Inflammatory macrophage treated with lipopolysaccharide for 4 hours (primary cell): ENCODE measurements at regions not wholly inside any gene's neighbourhood (a gene's known extent, or its start where the extent isn't known, plus 50 kb on each side); places are given as distances from the start of the nearest gene placed in this dataset.
"Not testable (repeated sequence)": the region's sequence is repeated elsewhere in the genome, so short reads cannot be mapped to it uniquely, and the experiment has no call there.

Source experiments
- DNase-seq: peaks from one replicate; pipeline ENCODE4 v3.0.0-alpha.2; 2020

DNA sequence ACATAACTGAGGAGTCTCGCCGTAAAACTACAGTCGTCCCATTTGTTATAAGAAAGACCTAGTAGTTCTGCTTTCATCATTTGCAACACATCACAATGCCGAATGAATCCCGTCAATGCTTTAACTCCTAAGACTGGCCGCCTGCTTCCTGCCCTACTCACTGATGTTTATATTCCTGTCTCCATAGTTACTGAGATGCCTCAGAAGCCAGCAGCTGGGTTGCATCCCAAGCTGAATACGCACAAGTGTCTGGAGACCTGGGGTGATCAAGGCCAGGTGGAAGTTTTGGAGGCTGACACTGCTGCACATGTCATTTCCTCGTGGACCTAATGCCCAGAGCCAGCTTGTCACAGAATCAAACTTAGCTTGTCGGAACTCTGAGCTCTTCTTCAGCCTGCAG lies 95.2 kb upstream of the UBE2E1 start:
- no peak for DNase-seq

DNA sequence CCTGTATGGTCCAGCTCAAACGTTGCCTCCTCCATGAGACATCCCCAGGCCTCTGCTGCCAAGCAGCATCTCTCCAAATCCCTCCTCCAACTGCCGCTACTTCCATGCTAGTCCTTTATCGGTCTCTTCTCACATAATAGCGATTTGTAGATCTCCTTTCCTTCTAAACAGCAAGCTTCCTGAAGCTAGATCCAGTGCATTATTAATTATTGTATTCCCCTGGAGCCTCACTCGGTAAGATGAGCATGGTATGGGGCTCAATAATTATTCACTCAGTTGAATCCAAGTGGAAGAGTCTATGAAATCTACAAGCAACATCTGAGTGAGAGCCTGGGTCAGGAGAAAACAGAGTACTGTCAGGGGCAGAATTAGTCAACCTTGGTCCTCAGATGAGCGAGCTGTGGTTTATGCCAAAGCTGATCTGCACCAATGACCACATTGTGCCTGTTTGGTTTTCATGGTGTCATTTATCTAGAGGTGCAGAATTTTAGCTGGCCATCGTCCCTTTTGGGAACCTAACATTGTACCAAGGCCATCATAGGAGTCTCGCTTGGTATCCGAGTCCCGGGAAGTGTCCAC lies 93.8 kb upstream of the UBE2E1 start:
- no peak for DNase-seq

DNA sequence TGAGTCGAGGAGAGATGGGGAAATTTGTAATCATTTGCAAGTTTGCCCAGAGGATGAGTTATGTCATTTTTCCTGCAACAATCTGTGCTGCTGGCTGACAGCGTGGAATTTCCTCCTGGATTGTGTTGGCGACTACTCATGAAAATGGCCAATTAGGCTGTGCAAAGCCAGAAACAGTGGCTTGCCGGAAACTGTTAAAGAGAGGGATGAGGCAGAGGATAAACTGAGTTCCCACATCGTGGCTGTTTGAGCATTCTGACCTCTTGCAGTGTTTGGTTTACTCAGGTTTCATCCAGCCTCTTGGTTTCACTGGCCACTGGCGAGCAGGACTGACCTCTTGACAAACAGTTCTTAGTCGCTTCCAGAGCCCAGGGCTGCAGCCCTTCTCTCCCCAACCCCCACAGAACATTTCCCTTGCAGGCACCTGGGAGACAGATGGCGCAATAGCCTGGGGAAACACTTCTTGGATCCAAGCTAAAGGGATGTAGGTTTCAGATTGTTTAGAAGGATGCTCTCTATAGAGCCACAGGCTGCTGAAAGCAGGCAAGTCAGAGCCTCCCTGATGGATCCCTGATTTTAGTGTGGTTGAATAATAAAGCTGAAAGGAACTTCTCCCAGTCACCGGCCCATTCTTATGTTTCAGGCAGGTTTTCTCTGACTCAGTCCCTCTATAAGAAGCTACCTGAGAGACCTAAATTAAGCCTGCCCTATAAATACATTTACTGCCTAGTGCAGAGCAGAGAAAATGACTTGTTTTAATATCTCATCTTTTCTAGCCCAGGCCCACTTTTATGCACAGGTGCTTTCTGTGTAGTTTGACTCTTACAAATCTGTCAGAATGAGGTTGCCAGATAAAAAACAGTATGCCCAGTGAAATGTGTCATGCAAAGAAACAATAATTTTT lies 92.8 kb upstream of the UBE2E1 start:
- DNase-seq, result no peak

DNA sequence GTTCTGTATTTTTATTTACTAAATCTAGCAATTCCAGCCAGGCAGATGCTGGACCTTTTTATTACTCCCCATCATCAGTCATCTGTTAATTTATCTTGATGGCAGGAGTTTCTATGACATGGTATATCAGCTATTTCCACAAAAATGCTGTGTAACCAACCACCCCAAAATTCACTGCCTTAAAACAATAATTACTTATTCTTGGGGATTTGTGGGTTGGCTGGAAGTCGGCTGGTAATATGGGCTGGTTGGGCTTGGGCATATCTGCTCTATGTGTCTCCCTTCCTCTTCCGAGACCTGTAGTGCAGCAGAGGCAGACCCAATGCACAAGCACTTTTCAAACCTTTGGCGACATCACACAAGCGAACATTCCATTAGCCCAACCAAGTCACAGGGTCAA lies 92.1 kb upstream of the UBE2E1 start:
- no peak for DNase-seq

DNA sequence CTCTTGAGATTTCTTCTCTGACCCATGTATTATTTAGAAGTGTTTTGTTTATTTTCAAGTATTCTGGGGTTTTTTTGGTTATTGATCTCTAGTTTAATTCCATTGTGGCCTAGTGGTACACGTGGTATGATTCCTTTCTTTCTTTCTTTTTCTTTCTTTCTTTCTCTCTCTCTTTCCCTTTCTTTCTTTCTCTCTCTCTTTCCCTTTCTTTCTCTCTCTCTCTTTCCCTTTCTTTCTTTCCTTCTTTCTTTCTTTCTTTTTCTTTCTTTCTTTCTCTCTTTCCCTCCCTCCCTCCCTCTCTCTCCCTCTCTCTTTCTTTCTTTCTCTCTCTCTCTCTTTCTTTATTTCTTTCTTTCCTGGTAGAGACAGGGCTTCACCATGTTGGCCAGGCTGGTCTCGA lies 85.7 kb upstream of the UBE2E1 start:
- DNase-seq, result no peak

DNA sequence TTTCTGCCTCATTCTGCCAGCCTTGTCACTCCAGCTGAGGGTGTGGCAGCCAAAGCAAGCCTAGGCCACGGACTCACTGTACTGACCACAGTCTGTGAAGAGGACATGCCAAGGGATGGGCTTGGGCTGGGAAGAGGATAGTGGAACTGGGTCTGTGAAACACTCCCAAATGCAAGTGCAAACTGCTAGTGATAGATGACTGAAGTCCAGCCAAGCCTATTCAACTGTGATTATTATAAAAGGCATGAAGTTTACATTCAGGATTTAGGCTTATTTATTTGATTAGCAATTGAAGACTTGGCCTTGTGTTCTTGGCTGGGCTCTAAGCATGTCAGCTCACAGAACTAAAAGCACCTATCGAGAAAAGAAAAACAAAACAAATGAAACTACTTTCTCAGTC lies 84.9 kb upstream of the UBE2E1 start:
- no peak for DNase-seq

DNA sequence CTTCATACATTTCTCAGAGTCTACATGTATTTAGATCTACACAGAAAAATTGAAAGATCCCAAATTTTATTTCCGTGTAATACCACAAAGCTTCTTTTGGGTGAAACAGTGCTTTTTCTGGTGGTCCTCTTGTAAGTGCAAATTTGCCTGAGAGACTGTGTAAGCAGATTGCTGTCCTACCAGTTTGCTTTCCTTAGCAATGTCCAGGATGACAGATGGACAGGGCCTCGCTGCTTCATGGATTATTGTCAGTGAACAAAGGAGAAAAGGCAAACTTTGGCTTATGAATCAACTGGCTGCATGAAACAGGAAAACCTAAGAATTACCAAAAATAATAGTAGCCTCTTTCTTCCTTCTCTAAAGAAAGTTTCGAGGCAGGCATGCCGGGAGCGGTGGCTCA lies 82.6 kb upstream of the UBE2E1 start:
- DNase-seq, result no peak

DNA sequence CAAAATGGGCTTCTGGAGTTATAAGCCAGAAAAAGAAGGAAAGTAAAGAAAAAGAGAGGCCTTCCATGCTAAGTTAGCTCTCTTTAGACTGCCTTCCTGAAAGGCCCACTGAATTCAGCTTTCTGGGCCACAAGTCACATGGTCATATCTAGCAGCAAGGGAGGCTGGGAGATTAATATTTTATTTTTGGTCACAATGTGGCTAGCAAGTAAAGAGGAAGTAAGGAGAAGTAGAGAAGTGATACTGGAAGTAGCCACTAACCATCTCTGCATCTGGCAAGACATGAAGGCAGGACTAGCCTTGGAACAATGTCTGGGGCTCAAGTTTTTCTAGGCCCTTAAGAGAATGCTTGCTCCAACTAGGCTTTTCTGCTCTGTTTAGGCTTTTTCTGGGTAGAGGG lies 81.8 kb upstream of the UBE2E1 start:
- peak; percentile 71 for DNase-seq

DNA sequence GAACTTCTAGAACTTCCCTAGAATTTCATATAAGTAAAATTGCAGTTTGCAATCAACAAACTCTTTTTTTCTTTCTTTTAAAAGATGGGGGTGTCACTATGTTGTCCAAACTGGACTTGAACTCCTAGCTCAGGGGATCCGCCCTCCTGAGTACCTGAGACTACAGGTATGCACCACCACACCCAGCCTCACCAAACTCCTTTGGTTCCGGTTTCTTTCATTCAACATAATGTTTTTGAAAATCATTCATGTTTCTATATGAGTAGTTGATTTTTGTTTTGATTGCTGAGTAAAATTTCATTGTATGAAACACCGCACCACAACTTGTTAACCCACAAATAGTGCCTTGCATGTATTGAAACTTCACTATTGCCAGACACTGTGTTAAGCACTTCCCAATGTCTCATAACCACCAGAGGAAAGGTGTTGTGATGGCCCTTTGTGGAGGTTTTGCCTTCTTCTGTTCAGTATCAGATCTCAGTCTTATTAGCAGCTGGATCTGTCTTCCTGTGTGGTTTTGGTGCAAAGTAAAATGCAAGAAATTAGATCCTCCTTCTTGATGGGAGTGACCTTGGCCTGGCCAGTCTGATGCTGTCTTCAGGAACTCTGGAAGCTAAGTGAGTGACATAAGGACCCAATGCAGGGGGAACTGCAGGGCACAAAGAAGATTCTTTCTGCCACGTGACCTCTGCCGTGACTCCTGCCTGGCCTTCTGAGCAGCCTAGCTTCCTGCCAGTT lies 78.8 kb upstream of the UBE2E1 start:
- DNase-seq, result peak; percentile 33

DNA sequence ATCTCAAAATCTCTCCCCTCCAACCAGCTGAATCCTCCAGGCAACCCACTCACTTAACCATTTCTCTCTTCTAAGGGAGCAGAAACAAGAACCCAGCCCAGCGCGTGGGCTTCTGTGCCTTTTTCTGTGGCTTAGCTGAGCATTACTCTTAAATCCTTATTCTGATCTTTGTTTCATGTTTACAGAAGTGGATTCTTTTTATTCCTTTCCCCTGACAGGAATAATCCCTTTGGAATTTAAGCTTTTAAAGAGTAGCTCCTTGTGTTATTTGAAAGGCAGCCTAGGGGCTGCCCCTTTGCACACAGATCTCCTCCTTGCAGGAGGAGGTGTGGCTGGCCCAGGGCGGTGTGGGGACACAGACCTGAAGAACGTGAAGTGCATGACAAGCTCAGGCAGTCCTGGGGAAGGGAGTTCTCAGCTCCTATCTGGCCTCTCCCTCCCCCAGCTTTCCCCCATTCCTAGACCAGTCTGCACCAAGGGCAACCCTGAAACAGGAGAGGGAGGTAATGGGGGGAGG lies 77.1 kb upstream of the UBE2E1 start:
- no peak for DNase-seq

DNA sequence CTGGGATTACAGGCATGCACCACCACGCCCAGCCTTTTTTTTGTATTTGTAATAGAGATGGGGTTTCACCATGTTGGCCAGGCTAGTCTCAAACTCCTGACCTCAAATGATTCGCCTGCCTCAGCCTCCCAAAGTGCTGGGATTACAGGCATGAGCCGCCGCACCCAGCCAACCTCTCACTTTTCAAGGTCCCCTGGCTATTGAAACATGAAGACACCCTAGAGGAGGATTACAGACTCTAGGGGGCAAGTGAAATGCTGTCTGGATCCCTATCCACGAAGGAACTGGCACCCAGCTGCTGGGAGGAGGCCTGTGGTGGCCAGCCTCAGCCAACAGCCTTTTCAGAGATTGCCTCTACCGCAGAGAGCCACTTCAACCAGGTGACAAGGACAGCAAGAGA lies 76.4 kb upstream of the UBE2E1 start:
- not testable (repeated sequence) for DNase-seq

DNA sequence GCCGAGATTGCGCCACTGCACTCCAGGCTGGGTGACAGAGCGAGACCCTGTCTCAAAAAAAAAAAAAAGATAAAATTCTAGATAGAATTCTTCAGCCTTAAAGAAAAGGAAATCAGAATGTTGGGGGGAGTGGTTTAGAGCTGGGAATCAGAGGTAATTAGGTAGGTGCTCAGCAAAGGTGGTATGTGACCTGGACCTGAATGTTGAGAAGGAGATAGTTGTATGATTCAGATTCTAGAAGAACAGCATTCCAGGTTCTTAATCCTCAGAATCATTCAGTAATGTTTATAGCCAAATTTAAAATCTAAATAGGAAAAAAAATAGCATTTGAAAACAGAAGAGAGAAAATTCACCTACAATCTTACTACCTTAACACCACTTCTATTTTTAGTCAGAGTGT lies 71.3 kb upstream of the UBE2E1 start:
- DNase-seq, result no peak

DNA sequence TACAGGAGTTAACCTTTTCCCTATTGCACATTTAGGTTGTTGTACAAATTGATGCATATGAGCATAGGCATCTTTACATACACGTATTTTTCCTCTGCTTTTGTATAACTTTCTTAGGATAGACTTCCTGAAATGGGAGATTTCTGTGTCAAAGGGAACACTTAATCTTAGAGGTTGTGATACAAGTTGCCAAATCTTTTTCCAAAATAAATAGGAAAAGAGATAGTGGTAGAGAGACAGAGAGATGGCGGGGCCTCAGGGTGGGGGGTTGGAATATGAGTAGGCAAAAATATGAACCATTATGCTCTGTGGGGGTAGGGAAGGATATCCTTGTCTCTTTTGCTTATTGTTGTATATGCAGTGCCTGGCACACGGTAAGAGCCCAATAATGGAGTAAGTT lies 70.7 kb upstream of the UBE2E1 start:
- DNase-seq, result no peak

DNA sequence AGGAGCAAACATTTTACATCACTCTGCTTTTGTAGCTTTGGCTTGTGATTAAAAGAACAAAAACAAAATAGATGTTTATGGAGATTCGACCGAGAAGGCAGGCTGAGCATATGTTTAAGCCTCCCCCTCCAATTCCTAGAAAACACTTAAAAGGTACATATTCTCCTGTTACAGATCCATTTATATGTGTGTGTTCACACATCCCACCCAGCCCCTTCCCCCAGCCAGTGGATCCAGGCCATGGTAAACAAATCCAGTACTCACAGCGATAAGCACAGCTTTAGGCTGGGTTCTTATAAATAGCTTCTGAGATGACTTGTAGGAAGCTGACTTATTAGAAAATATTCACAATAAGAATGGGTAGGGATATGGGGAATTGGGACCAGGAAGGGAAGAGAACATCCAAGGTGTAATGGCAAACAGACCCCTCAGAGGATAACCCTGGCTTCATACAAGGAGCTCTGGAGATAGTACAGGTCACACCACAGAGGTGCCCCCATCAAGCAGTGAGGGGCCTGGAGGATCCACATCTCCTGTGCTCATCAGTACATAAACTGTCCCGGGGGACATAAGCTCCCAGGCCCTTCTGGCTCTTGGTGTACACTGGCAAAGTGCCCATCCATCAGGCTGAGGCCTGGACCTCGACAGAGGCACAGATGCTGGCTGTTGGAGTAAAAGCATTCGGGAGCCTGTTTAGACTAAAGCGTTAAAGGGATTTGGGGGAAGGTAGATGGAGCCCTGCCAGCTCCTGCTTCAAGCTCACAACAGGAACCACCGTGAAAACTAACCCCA lies 70.0 kb upstream of the UBE2E1 start:
- no peak for DNase-seq

DNA sequence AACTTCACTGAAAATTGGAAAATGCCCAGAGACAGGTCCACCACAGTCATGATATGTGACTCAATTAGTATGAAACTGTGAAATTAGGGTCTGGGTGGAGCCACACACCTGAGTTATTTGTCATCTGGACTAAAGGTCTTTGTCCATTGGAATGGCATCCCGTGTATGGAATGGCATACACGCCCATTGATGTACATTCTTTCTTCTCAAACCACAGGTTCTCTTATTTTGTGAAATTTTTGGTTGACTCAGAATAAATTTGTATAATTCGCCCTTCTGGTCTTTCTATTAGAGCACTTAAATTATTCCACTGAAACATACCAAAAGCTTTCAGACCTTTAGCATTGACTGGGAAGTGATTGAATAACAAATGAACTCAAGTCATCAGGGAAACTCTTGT lies 66.8 kb upstream of the UBE2E1 start:
- DNase-seq, result no peak

DNA sequence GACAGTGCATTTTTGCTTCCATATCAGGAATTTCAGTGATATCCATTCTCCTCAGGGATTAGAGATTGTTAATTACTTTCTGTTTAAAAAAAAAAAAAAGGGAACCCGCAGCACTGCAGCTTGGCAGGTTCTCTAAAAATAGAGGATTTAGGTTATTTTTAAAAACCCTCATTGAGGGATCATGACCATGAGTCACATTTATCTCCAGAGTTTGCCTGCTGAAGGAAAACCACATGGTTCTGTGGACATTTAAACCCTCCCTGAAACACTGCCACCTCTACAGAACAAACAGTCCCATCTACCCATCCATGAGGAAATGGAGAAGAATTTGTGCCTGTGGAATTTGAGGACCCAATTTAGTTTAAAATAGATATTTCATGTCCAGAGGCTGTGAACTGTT lies 66.2 kb upstream of the UBE2E1 start:
- peak; percentile 90 for DNase-seq

DNA sequence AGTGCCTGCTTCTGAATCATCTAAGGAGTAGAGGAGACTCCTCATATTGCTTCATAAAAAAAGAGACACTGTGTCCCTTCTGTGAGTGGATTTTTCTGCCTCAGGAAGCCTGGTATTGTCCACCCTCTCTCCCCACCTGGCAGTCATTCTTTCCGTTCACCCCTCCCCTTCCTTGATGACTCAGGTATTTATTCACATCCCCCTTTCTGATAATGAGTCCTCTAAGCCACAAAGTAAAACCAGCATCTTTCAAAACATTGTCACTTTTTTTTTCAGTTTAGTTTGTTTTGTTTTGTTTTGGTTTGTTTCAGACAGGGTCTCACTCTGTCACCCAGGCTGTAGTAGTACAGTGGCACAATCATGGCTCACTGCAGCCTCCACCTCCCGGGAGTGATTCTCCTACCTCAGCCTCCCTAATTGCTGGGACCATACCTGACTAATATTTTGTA lies 65.2 kb upstream of the UBE2E1 start:
- DNase-seq, result peak; percentile 61

DNA sequence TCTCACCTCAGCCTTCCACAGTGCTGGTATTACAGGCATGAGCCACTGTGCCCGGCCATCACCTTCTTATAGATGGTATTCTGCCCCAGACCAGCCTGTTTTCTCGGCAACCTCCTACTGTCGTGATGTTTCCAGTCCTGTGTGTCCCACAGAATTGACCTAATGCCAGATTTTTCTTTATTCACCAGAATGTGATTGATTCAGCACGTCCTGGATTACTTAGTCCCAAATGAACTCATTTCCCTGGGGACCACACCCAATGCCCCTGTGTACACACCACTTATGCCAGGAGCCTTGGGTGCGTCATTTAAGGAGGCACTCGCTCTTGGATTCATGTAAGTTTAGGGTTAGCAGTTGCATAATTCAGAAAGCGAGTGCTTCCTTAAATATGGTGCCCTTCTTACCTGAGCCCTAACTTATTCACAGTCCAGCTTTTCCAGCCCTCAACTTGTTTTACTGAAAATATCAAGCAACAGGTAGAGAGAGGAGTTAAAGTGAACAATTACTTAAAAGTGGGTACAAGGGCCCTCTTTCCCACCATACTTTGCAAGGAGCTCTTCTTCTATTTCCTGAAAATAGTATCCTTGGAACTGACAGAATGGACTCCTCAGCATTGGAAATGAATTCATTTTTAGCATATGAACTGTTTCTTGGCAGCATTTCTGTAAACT lies 64.6 kb upstream of the UBE2E1 start:
- peak; percentile 63 for DNase-seq

DNA sequence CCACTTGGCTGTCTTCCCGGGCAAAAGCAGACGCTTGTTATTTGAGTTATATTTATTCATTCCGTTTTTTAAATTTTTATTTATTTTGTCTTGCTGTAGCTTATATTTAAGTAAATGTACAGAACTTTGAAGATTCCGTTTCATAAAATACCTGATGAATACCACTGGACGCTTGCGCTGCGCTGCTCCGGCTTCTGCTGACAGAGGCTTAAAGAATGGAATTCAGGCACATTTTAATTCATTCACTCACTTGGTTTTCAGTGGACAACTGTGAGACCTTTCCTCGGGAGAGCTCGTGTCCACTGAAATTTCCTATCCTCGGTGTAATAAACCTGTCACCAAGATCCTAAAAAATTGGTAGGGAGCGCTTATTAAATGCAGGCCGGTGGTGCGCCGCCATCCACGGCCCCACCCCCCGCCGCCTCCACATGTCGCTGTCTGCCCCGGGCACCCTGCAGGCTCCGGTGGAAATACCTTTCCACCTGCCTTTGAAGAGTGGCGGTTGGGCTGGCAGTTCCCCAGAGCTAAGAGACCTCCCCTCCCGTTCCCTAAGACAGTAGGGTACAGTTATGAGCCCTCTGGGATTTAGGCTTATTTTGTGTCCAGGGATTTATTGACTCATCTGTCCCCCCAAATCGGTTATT lies 62.5 kb upstream of the UBE2E1 start:
- no peak for DNase-seq

DNA sequence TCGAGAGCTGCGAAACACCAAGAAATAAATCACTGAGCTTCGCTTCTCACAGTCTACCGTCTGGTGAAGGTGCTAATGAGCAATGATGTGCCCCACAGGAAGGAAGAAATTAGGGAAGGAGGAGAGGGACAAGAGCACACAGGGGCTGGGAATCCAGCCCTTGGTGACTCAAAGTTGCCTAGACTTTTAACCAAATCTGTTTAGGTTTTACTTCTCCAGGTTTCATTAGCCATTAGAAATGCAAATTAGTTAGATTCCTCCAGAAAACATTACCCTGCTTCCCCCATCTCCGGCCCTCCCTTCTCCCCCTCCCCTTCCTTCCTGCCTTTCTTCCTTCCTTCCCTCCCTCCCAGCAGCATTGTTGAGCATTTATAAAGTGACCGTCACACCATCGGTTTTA lies 59.3 kb upstream of the UBE2E1 start:
- DNase-seq, result peak; percentile 59

DNA sequence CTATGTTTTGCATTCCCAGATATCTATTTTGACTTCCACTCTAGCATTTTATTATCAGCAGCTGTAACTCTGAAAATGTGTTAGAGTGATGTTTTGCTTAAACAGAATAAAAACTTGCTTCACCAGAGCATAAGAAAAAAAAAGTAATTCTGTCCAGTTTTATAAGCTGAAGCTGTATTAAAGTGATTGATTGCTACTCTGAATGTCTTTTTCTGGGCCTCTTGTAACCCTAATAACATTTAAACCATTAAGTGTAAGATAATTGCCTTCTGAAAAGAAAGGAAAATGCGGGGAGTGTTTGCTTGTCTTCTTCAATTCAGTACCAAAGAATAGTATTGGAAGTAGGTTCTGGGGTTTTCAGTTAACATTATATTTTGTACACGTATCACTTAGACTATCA lies 57.9 kb upstream of the UBE2E1 start:
- no peak for DNase-seq
